EL (cell line): ENCODE measurements at regions not wholly inside any gene's neighbourhood (a gene's known extent, or its start where the extent isn't known, plus 50 kb on each side); places are given as distances from the start of the nearest gene placed in this dataset.
A peak's percentile ranks its signal among the peaks of the same experiment; 100 is the strongest.

ENCODE experiments used
- DNase-seq: peaks from one replicate; pipeline ENCODE4 v3.0.0-alpha.2; 2016

GRCh38 chr4:67220861-67221260 is 324.4 kb downstream of the CENPC start:
- DNase-seq, result no peak

DNA sequence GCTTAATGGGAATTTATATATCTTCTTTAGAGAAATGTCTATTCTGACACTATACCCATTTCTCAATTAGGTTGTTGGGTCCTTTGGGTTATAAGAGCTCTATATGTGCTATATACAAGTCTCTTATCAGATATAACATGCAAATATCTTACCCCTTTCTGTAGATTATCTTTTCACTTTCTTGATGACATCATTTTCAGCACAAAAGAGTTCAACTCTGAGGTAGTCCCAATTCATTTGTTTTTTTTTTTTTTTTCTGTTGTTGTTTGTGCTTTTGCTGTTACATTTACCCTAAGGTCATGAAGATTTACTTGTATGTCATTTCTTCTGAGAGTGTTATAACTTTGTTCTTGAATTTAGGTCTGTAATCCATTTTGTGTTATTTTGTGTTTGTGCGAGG is 326.4 kb downstream of the CENPC start:
- DNase-seq, result no peak

DNA sequence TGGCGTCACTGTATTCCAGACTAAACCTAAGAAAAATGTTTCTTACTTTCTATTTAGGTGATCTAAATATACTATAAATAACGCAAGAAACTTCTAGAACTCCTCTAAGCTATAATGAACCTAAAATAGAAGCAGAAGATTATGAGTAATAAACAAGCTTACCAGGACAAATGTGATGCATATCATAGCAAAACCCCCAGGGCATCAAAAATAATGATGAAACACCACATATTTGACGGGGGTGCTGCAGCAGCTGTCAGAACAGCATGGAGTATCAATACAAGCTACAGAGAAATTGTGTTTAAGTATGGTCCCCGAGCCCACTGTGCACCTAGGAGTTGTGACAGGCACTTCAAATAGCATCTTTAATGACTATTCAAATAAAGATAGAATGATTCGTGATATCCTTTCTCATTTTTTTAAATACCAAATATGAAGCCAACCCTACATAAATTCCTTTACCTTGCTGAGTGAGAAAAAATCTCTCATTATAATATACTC is 337.3 kb downstream of the CENPC start:
- peak; percentile 1 for DNase-seq

GRCh38 chr4:67204441-67204840 is 340.9 kb downstream of the CENPC start:
- DNase-seq, result no peak

DNA sequence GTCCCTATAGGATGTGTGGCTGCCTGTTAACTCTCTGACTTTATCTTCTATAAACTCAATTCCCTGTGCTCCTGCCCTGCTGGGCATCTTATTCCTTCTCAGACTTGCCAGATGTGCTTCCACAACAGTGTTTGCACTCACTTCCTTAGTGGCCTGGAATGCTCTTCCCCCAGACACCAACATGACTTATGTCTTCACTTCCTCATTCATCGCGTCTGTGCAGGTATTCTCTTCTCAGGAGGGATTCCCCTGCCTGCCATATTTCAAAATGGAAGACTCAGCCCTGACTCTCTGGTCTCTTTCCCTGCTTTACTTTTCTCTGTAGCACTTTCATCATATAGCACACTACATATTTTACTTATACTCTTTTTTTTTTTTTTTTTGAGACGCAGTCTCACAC is 344.0 kb downstream of the CENPC start:
- no peak for DNase-seq

DNA sequence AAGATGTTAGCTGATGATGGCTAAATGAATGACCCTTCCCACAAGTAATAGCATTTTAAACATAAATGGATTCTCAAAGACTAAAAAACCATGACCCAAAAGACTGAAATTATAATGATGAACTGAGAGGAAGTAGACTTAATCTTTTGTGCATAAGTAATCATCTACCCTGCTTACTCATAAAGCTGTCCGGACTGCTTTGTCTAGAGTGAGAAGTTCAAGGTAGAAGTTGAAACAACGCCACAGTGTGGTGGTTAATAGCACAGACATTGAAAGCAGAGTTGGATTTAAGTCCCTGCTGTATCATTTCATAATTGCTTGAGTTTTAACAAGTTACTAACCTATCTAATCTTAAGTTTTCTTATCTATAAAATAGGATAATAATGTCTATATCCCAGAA is 346.6 kb downstream of the CENPC start:
- peak; percentile 40 for DNase-seq

DNA sequence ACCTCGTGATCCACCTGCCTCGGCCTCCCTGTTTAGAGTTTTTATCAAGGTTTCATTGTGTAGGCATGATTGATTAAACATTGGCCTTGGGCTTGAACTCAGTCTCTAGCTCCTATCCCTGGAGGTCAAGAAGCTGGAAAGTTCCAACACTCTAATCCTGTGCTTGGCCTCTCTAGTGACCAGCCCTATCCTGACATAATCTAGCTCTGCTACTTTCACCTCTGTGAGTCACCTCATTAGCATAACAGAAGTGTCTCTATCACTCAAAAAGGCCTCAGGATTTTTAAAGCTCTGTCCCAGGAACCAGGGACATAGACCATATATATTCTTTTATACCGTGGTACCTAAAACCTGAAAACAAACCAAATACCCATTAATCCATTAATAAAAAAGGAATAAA is 377.5 kb downstream of the CENPC start:
- DNase-seq, result no peak

- no peak for DNase-seq
These were observed 382.6 kb downstream of the CENPC start for GRCh38 chr4:67162690-67163089.

DNA sequence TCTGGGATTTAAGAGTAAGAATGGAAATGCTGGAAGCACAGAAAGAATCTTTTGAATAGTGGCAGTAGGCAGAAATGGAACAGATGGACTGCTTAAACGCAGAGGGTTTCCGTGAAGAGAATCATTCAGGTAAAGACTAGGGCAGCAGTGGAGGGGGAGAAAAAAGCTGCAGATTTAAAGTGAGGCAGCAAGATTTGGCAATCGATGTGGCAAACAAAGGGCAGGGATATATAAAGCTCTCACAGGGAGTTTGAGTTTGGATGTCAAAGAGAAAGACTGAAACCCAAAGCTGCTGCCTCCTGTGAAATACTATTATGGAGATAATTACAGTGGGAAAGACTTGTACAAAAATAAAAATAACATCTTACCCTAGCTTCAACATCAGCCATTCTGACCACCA is 384.0 kb downstream of the CENPC start:
- no peak for DNase-seq

DNA sequence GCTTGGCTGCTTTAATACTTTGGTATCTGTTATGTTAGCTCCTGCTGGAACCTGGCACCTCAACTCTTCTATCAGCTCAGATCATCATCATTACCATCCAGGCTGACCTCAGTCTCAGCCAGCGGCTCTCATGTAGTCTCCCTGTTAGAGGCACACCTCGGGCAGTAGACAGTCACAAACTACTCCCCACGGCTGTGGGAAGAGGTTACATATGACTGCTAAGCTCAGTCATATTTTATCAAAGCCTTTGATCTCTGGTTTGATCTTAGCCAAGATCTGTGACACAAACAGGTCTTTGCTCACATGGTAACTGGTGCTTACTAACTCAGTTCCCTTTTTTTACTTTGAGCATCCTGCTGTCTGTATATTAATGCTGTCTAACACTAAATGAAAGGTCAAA is 384.9 kb downstream of the CENPC start:
- no peak for DNase-seq

GRCh38 chr4:67158666-67159065 is 386.6 kb downstream of the CENPC start:
- no peak for DNase-seq

DNA sequence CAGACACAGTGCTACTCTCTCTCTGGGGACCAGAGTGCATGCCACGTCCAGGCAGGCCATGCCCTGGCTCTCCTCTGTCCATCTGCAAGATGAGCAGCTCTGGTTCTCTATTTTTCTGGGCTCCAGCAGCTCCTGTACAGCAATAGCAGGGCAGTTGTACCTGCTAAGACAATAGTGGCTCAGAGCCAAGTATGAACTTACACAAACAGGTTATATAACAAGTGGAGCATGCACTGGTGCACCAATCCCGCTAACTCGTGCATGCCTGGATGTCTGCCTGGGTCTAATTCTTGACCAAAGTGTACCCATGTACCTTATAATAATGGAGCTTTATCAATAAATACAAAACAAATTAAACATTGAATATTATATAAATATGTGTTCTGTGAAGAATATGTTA is 392.3 kb downstream of the CENPC start:
- no peak for DNase-seq

DNA sequence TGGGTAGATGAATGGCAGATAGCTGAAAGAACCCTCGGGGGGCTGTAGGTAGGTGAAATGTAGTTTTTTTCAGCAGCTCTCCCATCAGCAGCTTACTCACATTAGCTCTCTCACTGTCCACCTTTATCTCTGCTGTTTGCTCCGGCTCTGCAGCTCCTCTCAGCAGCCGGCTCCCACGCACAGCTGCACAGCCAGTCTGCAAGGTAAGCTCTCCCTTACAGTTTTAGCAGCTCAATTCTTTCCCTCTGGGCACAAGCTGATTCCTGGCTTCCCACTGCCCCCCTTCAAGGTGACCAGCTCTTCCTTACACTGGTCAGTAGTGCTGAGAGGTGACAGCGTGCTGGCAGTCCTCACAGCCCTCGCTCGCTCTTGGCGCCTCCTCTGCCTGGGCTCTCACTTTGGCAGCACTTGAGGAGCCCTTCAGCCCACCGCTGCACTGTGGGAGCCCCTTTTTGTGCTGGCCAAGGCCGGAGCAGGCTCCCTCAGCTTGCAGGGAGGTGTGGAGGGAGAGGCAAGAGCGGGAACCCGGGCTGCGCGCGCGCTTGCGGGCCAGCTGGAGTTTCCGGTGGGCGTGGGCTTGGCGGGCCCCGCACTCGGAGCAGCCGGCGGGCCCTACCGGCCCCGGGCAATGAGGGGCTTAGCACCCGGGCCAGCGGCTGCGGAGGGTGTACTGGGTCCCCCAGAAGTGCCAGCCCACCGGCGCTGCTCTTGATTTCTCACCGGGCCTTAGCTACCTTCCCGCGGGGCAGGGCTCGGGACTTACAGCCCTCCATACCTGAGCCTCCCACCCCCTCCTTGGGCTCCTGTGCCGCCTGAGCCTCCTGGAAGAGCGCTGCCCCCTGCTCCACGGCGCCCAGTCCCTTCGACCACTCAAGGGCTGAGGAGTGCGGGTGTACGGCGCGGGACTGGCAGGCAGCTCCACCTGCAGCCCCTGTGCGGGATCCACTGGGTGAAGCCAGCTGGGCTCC is 393.6 kb downstream of the CENPC start:
- DNase-seq, result no peak

GRCh38 chr4:67141586-67141985 is 403.7 kb downstream of the CENPC start:
- DNase-seq, result no peak

GRCh38 chr4:67134616-67135015 is 410.7 kb downstream of the CENPC start:
- DNase-seq, result no peak

DNA sequence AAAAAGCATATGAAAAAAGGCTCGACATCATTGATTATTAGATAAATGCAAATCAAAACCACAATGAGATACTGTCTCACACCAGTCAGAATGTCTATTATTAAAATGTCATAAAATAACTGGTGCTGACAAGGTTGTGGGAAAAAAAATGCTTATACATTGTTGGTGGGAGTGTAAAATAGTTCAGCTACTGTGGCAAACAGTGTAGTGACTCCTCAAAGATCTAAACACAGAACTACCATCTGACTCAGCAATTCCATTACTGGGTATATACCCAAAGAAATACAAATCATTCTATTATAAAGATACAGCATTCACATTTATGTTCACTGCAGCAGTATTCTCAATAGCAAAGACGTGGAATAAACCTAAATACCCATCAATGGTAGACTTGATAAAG is 412.1 kb downstream of the CENPC start:
- no peak for DNase-seq

DNA sequence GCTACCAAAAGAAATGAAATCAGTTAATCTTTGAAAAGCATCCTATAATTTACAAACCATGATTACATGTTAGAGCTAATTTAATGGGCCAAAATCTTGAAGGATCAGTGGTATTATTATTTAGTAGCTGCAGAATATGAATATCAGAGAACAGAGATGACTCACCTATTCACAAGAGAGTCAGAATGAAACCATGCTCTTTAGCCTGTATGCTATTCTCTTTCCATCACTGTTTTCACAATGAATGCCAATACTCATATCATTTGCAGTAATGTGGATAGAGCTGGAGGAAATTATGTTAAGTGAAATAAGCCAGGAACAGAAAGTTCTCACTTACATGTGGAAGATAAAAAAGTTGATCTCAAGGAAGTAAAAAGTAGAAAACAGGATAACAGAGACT is 414.1 kb downstream of the CENPC start:
- peak; percentile 2 for DNase-seq

DNA sequence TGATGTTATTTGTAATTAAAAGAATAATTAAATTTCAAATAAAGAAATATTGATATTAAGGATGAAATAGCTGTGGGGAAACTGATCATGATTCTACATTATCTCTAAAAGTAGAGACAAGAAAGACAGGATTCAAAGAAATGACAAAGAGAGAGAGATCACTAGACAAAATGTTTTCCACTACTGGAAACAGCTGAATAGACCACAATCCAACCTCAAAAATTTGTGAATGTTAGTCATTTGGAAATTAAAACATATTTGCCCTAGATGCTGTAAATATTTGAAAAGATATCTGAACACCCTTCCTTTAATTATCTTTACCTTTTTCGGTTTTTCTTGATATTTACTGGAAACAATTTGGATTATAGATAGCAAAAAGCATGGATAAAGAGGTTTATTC is 414.9 kb downstream of the CENPC start:
- no peak for DNase-seq

DNA sequence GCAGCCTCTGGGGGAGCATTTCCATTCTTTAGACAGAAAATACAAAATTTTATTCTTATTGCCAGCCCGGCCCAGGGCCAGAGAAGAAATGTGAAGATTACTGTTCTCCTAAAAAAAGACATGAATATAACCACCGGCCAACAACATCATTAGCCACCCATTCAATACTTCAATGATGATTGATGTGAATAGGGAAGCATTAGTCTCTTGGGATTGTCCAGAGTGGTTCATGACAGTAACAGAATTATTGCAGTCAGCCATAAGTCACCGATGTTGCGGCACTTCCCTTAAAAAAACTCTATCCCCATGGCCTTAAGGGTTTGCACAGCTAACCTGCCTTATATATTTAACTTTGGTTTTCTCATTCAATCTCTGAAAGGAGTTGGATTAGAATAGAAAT is 418.7 kb downstream of the CENPC start:
- no peak for DNase-seq

DNA sequence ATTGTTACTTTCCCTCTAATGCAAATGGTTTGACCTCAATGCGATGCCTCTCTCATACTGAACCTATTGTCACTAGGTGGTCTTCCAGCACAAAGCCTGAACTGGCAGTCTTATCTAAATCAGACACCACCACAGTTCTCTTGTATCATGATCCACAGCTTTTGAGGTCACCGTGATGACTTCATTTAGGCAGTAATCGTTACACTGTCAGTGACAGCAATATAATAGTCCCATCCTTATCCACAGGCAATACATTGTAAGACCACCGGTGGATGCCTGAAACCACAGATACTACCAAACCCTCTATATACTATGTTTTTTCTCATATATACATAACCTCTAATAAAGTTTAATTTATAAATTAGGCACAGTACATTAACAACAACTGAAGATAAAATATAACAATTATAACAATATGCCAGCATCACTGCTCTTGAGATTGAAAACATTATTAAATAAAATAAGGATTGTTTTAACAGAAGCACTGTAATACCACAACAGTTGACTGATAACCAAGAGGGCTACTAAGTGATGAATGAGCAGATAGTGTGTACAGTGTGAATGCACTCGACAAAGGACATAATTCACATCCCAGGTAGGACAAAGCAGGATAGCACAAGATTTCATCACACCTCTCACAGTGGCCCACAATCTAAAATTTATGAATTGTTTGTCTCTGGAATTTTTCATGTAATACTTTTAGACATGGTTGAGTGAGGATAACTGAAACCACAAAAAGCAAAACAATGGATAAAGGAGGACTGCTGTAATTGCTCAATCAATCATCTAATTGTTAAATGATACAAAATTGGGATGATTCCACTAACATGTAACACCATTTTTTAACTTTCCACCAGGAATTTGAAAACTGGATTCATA is 419.4 kb downstream of the CENPC start:
- no peak for DNase-seq

DNA sequence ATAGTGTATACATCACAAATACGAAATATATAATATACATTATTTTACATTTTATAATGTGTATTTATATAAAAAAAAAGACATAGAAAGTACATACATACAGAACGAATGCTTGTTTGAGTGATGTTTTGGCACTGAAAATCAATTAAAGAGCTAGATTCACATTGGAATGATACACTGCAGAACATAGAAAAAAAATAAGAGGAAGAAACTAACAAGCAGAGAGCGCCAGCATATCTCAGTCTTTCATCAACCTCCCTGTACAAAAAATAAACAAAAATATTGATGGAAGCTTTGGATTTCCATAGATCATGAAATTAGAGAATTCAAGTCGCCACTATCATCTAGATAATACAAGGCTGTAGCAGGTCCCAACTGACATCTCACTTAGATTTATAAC is 420.6 kb downstream of the CENPC start:
- no peak for DNase-seq

DNA sequence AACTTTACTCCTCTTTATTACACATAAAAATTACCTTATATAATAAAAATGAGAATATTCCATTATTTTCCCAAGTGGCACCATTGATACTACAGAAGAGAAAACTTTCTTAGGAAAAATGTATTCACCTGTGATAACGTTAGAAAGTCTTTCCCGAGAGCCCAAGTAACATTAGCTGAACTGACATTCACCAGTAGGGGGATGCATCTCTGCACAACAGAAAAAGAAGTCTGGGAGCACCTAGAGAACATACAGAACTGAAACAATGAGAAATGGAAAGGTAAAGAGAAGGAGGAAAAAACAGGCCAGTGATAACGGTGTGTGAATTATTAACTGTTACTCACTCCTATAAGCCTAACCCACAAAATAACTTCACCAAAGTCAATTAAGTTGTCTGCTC is 423.3 kb downstream of the CENPC start:
- DNase-seq, result peak; percentile 4

GRCh38 chr4:67120369-67120768 is 424.9 kb downstream of the CENPC start:
- no peak for DNase-seq

GRCh38 chr4:67109276-67109675 is 436.0 kb downstream of the CENPC start:
- no peak for DNase-seq
